Stomach (tissue), 4 donors: ENCODE measurements at regions not wholly inside any gene's neighbourhood (a gene's known extent, or its start where the extent isn't known, plus 50 kb on each side); places are given as distances from the start of the nearest gene placed in this dataset.

Experiments used
- POLR2A ChIP-seq, 4 donors: fragments of 450-650 bp; IDR thresholded peaks; one replicate each; pipeline ENCODE4 v1.6.1; 2016; ENCODE audit warnings: antibody characterized with exemption in 4 of 4, control low read depth in 2 of 4, mild to moderate bottlenecking in 1 of 4, moderate library complexity in 1 of 4
- TF ChIP-seq, protein P1 (sequence below), 7 experiments: fragments of 450-650 bp in 4 of 7; fragments of 200-600 bp in 3 of 7; sonication (generic) in 3 of 7; IDR thresholded peaks; one replicate each; pipeline ENCODE4 v1.5.1; 2016 to 2019; ENCODE audit warnings: antibody characterized with exemption in 7 of 7, control low read depth in 2 of 7, mild to moderate bottlenecking in 1 of 7

DNA sequence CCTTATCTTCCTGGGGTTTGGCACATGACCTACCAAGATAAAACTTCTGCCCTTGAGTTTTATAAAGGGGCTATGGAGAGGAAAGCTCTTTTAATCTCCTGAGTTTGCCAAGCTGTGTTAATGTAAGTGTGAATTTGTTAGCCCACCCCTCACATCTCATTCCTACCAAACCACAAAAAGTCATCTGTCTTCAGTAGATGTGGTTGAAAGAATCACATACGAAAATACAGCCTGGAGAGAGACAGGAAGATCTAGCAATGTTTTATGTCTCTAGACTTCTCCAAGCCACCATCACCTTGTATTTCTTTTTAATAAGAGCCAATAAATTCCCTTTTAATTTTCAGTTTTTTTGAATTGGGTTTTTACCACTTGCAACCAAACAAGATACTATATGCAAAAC lies 68.9 kb upstream of the ZNF280D start:
- TF ChIP-seq, protein P1, sequence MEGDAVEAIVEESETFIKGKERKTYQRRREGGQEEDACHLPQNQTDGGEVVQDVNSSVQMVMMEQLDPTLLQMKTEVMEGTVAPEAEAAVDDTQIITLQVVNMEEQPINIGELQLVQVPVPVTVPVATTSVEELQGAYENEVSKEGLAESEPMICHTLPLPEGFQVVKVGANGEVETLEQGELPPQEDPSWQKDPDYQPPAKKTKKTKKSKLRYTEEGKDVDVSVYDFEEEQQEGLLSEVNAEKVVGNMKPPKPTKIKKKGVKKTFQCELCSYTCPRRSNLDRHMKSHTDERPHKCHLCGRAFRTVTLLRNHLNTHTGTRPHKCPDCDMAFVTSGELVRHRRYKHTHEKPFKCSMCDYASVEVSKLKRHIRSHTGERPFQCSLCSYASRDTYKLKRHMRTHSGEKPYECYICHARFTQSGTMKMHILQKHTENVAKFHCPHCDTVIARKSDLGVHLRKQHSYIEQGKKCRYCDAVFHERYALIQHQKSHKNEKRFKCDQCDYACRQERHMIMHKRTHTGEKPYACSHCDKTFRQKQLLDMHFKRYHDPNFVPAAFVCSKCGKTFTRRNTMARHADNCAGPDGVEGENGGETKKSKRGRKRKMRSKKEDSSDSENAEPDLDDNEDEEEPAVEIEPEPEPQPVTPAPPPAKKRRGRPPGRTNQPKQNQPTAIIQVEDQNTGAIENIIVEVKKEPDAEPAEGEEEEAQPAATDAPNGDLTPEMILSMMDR (IDR thresholded peaks at IDR 0.05) = no peak
- no peak for TF ChIP-seq POLR2A (IDR thresholded peaks at IDR 0.05)
